ENCODE measurements at regions not wholly inside any gene's neighbourhood (a gene's known extent, or its start where the extent isn't known, plus 50 kb on each side); places are given as distances from the start of the nearest gene placed in this dataset.

- 0 out of 2 replicates have a peak, but pooled peaks have one; percentile 40 for TF ChIP-seq TCF4 (CRISPR knock-in tag; IDR thresholded peaks at IDR 0.05; ENCODE audit: borderline replicate concordance)
- TF ChIP-seq ZNF70 (CRISPR knock-in tag; IDR thresholded peaks at IDR 0.05): no peak
- ATAC-seq: no peak
Measured at GRCh38 chr7:110522061-110522760, 568.7 kb upstream of the LRRN3 start.

GRCh38 chr7:110522761-110523200 is 568.1 kb upstream of the LRRN3 start:
- TF ChIP-seq ESRRG (CRISPR knock-in tag; IDR thresholded peaks at IDR 0.05): no peak
- no peak for TF ChIP-seq ZC3H10 (CRISPR knock-in tag; IDR thresholded peaks at IDR 0.05)
- no peak for TF ChIP-seq RARB (CRISPR knock-in tag; IDR thresholded peaks at IDR 0.05)
- no peak for TF ChIP-seq POU6F1 (CRISPR knock-in tag; IDR thresholded peaks at IDR 0.05; ENCODE audit: borderline replicate concordance, low read depth)
- no peak for TF ChIP-seq BACH2 (CRISPR knock-in tag; IDR thresholded peaks at IDR 0.05; ENCODE audit: borderline replicate concordance)
- TF ChIP-seq ZNF8 (CRISPR knock-in tag; IDR thresholded peaks at IDR 0.05): no peak
- no peak for TF ChIP-seq ZNF565 (CRISPR knock-in tag; conservative IDR thresholded peaks at IDR 0.05; ENCODE audit: low read depth)
- TF ChIP-seq ISL1 (CRISPR knock-in tag; IDR thresholded peaks at IDR 0.05): no peak
- no peak for TF ChIP-seq CREB5 (CRISPR knock-in tag; IDR thresholded peaks at IDR 0.05; ENCODE audit: low read depth)
- no peak for TF ChIP-seq PPARA (CRISPR knock-in tag; IDR thresholded peaks at IDR 0.05; ENCODE audit: borderline replicate concordance)
- TF ChIP-seq GLIS3 (CRISPR knock-in tag; IDR thresholded peaks at IDR 0.05): no peak
- no peak for TF ChIP-seq TSHZ2 (CRISPR knock-in tag; IDR thresholded peaks at IDR 0.05)
- TF ChIP-seq ARNTL (CRISPR knock-in tag; IDR thresholded peaks at IDR 0.05; ENCODE audit: borderline replicate concordance, low read depth): no peak
- no peak for TF ChIP-seq OSR1 (CRISPR knock-in tag; IDR thresholded peaks at IDR 0.05)
- TF ChIP-seq CSRNP3 (CRISPR knock-in tag; IDR thresholded peaks at IDR 0.05): no peak
- no peak for TF ChIP-seq TCF4 (CRISPR knock-in tag; IDR thresholded peaks at IDR 0.05; ENCODE audit: borderline replicate concordance)
- TF ChIP-seq PATZ1 (CRISPR knock-in tag; IDR thresholded peaks at IDR 0.05; ENCODE audit: borderline replicate concordance): no peak
- TF ChIP-seq CSDC2 (CRISPR knock-in tag; IDR thresholded peaks at IDR 0.05): no peak
- no peak for TF ChIP-seq ZFP3 (CRISPR knock-in tag; IDR thresholded peaks at IDR 0.05)
- TF ChIP-seq ZNF70 (CRISPR knock-in tag; IDR thresholded peaks at IDR 0.05): no peak
- no peak for ATAC-seq

GRCh38 chr7:110529175-110529574 is 561.8 kb upstream of the LRRN3 start:
- no peak for ATAC-seq
- TF ChIP-seq TOX (CRISPR knock-in tag; IDR thresholded peaks at IDR 0.05; ENCODE audit: borderline replicate concordance): no peak
- no peak for TF ChIP-seq CSRNP3 (CRISPR knock-in tag; IDR thresholded peaks at IDR 0.05)
- no peak for TF ChIP-seq PPARA (CRISPR knock-in tag; IDR thresholded peaks at IDR 0.05; ENCODE audit: borderline replicate concordance)
- TF ChIP-seq RARB (CRISPR knock-in tag; IDR thresholded peaks at IDR 0.05): no peak

All from SK-N-SH treated with all-trans-retinoic acid at 6 μM for 48 hours (cell line).